SK-N-SH treated with all-trans-retinoic acid at 6 μM for 48 hours (cell line): ENCODE measurements at regions not wholly inside any gene's neighbourhood (a gene's known extent, or its start where the extent isn't known, plus 50 kb on each side); places are given as distances from the start of the nearest gene placed in this dataset.
"Not testable (repeated sequence)": the region's sequence is repeated elsewhere in the genome, so short reads cannot be mapped to it uniquely, and the experiment has no call there.

Experiments
- ATAC-seq: fragments of 200-7000 bp; cut with Tn5 transposase; 3 replicates; pipeline ENCODE4 v1.9.1; 2020; ENCODE audit warnings: mild to moderate bottlenecking, moderate library complexity
- ARNTL ChIP-seq: fragments of 450-650 bp; formaldehyde crosslinking; IDR thresholded peaks from 2 replicates; pipeline ENCODE4 v1.5.0; 2020; ENCODE audit warnings: low read depth, mild to moderate bottlenecking, moderate library complexity, borderline replicate concordance
- BACH2 ChIP-seq: fragments of 250-450 bp; sonication (Bioruptor Pico); IDR thresholded peaks from 2 replicates; pipeline ENCODE4 v1.9.0; 2021; ENCODE audit warnings: mild to moderate bottlenecking, borderline replicate concordance
- CSRNP3 ChIP-seq: fragments of 250-450 bp; sonication (Bioruptor Pico); IDR thresholded peaks from 2 replicates; pipeline ENCODE4 v1.5.1; 2021; ENCODE audit warnings: mild to moderate bottlenecking, moderate library complexity
- ESRRG ChIP-seq: fragments of 250-450 bp; sonication (Bioruptor Pico); IDR thresholded peaks from 2 replicates; pipeline ENCODE4 v1.6.1; 2021; ENCODE audit warnings: mild to moderate bottlenecking
- GLIS3 ChIP-seq: fragments of 250-450 bp; sonication (Bioruptor Pico); IDR thresholded peaks from 2 replicates; pipeline ENCODE4 v1.5.0; 2020; ENCODE audit warnings: mild to moderate bottlenecking, moderate library complexity
- ISL1 ChIP-seq: fragments of 250-450 bp; sonication (Bioruptor Pico); IDR thresholded peaks from 2 replicates; pipeline ENCODE4 v2.1.2; 2022; ENCODE audit warnings: mild to moderate bottlenecking, moderate library complexity
- PATZ1 ChIP-seq: fragments of 250-450 bp; sonication (Bioruptor Pico); IDR thresholded peaks from 2 replicates; pipeline ENCODE4 v1.8.0; 2020; ENCODE audit warnings: mild to moderate bottlenecking, moderate library complexity, borderline replicate concordance
- RARB ChIP-seq: fragments of 250-450 bp; sonication (Bioruptor Pico); IDR thresholded peaks from 2 replicates; pipeline ENCODE4 v1.8.0; 2021; ENCODE audit warnings: mild to moderate bottlenecking, moderate library complexity
- SNAI2 ChIP-seq: fragments of 250-450 bp; sonication (Bioruptor Pico); IDR thresholded peaks from 2 replicates; pipeline ENCODE4 v1.5.0; 2020; ENCODE audit warnings: mild to moderate bottlenecking, moderate library complexity
- TCF4 ChIP-seq: fragments of 250-450 bp; sonication (Bioruptor Pico); IDR thresholded peaks from 2 replicates; pipeline ENCODE4 v1.8.0; 2021; ENCODE audit warnings: mild to moderate bottlenecking, moderate library complexity, borderline replicate concordance
- TOX ChIP-seq: fragments of 250-450 bp; sonication (Bioruptor Pico); IDR thresholded peaks from 2 replicates; pipeline ENCODE4 v1.8.0; 2021; ENCODE audit warnings: mild to moderate bottlenecking, moderate library complexity, borderline replicate concordance
- ZFP3 ChIP-seq: fragments of 250-450 bp; sonication (Bioruptor Pico); IDR thresholded peaks from 2 replicates; pipeline ENCODE4 v1.5.0; 2020; ENCODE audit warnings: mild to moderate bottlenecking, moderate library complexity
- ZFP30 ChIP-seq: fragments of 450-650 bp; formaldehyde crosslinking; IDR thresholded peaks from 2 replicates; pipeline ENCODE4 v1.5.0; 2022; ENCODE audit warnings: mild to moderate bottlenecking, moderate library complexity
- ZNF70 ChIP-seq: fragments of 450-650 bp; formaldehyde crosslinking; IDR thresholded peaks from 2 replicates; pipeline ENCODE4 v1.5.0; 2020; ENCODE audit warnings: mild to moderate bottlenecking, moderate library complexity
- ZNF8 ChIP-seq: fragments of 450-650 bp; formaldehyde crosslinking; IDR thresholded peaks from 2 replicates; pipeline ENCODE4 v1.5.0; 2020; ENCODE audit warnings: mild to moderate bottlenecking, moderate library complexity
- TF ChIP-seq, protein P1 (sequence below): fragments of 250-450 bp; sonication (Bioruptor Pico); IDR thresholded peaks from 2 replicates; pipeline ENCODE4 v1.5.0; 2020; ENCODE audit warnings: mild to moderate bottlenecking, moderate library complexity
- TF ChIP-seq, protein P2 (sequence below): fragments of 250-450 bp; sonication (Bioruptor Pico); IDR thresholded peaks from 2 replicates; pipeline ENCODE4 v1.8.0; 2021; ENCODE audit warnings: low read depth, mild to moderate bottlenecking, moderate library complexity, borderline replicate concordance
- TF ChIP-seq, protein P3 (sequence below): fragments of 250-450 bp; sonication (Bioruptor Pico); IDR thresholded peaks from 2 replicates; pipeline ENCODE4 v1.5.1; 2020; ENCODE audit warnings: low read depth, mild to moderate bottlenecking, moderate library complexity

DNA sequence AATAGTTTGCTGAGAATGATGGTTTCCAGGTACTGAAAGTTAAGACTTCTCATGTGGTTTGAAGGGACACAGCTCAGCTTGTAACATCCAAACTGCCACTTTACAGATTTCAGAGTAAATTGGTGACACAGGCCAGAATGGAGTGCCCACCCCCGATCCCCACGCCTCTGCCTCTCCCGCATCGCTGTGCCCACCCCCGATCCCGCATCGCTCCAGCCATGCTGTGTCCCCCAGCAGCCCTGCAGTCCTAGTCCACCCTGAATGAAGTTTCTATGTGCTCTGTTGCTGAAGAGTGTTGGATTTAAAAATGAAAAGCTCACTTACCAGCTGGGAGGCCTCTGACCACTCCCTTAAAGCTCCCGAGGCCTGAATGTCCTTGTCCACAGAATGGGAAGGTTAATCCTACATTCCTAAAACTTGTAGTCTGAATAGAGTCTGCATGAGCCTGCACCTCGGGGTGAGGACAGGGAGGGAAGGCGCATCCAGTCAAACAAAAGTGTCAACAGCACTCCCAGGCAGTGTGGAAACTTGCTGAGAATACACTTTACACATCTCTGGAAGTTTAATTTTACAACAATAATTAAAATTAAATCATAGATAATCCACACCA, 176.4 kb upstream of the ID2 start:
- TF ChIP-seq, protein P1, sequence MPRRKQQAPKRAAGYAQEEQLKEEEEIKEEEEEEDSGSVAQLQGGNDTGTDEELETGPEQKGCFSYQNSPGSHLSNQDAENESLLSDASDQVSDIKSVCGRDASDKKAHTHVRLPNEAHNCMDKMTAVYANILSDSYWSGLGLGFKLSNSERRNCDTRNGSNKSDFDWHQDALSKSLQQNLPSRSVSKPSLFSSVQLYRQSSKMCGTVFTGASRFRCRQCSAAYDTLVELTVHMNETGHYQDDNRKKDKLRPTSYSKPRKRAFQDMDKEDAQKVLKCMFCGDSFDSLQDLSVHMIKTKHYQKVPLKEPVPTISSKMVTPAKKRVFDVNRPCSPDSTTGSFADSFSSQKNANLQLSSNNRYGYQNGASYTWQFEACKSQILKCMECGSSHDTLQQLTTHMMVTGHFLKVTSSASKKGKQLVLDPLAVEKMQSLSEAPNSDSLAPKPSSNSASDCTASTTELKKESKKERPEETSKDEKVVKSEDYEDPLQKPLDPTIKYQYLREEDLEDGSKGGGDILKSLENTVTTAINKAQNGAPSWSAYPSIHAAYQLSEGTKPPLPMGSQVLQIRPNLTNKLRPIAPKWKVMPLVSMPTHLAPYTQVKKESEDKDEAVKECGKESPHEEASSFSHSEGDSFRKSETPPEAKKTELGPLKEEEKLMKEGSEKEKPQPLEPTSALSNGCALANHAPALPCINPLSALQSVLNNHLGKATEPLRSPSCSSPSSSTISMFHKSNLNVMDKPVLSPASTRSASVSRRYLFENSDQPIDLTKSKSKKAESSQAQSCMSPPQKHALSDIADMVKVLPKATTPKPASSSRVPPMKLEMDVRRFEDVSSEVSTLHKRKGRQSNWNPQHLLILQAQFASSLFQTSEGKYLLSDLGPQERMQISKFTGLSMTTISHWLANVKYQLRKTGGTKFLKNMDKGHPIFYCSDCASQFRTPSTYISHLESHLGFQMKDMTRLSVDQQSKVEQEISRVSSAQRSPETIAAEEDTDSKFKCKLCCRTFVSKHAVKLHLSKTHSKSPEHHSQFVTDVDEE (CRISPR knock-in tag) = no peak
- no peak for TF ChIP-seq PATZ1 (CRISPR knock-in tag)
- TF ChIP-seq GLIS3 (CRISPR knock-in tag) = no peak
- no peak for TF ChIP-seq ESRRG (CRISPR knock-in tag)
- no peak for TF ChIP-seq CSRNP3 (CRISPR knock-in tag)
- TF ChIP-seq TCF4 (CRISPR knock-in tag) = no peak
- TF ChIP-seq BACH2 (CRISPR knock-in tag) = no peak
- no peak for TF ChIP-seq ARNTL (CRISPR knock-in tag)
- TF ChIP-seq ZNF70 = no peak
- no peak for TF ChIP-seq RARB
- no peak for ATAC-seq

DNA sequence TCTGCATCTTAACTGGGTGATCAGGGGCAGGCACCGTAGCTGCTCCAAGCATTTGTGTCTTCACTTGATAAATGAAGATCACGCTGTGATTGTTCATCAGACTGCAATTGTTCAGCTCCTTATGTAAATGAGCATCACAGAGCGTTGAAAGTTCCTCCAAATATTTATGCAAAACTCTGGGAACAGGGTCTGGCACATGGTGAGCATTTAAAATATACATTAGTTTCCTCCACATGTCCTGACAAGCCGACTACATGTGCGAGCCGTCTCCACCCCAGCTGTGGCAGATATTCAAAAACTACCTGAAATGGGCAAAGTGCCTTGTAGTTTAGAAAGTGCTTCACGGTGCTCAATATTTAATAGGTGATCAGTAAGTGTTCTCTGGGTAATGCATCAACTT, 175.1 kb upstream of the ID2 start:
- no peak for TF ChIP-seq ZNF8 (CRISPR knock-in tag)

GRCh38 chr2:8508766-8509165, 173.1 kb upstream of the ID2 start:
- TF ChIP-seq BACH2 (CRISPR knock-in tag) (no peak), ARNTL (CRISPR knock-in tag) (no peak)
- ATAC-seq = no peak

More for the DNA sequence above, 175.1 kb upstream of the ID2 start:
- no peak for ATAC-seq

DNA sequence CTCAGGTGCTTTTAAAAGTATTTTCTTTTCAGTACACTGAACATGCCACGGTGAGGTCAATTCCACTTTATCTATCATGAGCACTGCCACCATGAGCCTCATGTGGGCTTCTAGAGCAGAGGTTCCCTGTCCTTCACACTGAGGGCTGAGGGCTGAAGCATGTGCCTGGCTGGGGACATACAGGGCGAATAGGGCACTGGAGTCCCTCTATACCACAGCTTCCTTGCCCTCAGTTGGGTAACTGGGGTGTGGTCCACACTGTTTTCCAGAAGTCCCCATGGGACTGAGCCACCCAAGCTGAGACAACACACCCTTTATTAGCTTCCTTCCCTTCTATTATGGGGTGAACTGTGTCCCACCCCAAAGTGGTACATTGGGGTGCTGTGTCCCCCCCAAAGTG, 172.2 kb upstream of the ID2 start:
- TF ChIP-seq ZNF8 (CRISPR knock-in tag) (no peak), PATZ1 (CRISPR knock-in tag) (no peak), ISL1 (CRISPR knock-in tag) (no peak), ZFP3 (no peak), SNAI2 (CRISPR knock-in tag) (no peak), TCF4 (CRISPR knock-in tag) (no peak), CSRNP3 (CRISPR knock-in tag) (no peak), ZFP30 (CRISPR knock-in tag) (no peak), GLIS3 (CRISPR knock-in tag) (no peak), BACH2 (CRISPR knock-in tag) (no peak), TOX (CRISPR knock-in tag) (no peak)
- TF ChIP-seq, protein P2, sequence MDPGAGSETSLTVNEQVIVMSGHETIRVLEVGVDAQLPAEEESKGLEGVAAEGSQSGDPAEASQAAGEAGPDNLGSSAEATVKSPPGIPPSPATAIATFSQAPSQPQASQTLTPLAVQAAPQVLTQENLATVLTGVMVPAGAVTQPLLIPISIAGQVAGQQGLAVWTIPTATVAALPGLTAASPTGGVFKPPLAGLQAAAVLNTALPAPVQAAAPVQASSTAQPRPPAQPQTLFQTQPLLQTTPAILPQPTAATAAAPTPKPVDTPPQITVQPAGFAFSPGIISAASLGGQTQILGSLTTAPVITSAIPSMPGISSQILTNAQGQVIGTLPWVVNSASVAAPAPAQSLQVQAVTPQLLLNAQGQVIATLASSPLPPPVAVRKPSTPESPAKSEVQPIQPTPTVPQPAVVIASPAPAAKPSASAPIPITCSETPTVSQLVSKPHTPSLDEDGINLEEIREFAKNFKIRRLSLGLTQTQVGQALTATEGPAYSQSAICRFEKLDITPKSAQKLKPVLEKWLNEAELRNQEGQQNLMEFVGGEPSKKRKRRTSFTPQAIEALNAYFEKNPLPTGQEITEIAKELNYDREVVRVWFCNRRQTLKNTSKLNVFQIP (CRISPR knock-in tag) = no peak
- TF ChIP-seq, protein P3, sequence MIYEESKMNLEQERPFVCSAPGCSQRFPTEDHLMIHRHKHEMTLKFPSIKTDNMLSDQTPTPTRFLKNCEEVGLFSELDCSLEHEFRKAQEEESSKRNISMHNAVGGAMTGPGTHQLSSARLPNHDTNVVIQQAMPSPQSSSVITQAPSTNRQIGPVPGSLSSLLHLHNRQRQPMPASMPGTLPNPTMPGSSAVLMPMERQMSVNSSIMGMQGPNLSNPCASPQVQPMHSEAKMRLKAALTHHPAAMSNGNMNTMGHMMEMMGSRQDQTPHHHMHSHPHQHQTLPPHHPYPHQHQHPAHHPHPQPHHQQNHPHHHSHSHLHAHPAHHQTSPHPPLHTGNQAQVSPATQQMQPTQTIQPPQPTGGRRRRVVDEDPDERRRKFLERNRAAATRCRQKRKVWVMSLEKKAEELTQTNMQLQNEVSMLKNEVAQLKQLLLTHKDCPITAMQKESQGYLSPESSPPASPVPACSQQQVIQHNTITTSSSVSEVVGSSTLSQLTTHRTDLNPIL (CRISPR knock-in tag) = no peak
- TF ChIP-seq, all 23 proteins: peak for 0
- ATAC-seq = no peak

- ATAC-seq = not testable (repeated sequence)
These were observed 171.8 kb upstream of the ID2 start for GRCh38 chr2:8510055-8510454.
